ENCODE measurements at regions not wholly inside any gene's neighbourhood (a gene's known extent, or its start where the extent isn't known, plus 50 kb on each side); places are given as distances from the start of the nearest gene placed in this dataset.
A peak's percentile ranks its signal among the peaks of the same experiment; 100 is the strongest.

- Histone ChIP-seq H3K27me3 (ENCODE audit: insufficient read depth in 3 of 3, low read length in 2 of 3) (peaks cover 0 to 6% (median 1%) of the 10 kb centered on the region in 3 donors), H3K4me1 (no peaks in the 10 kb centered on the region), H3K4me3 (no peak overlapping the region), H3K9me3 (no peaks in the 10 kb centered on the region), H3K36me3 (ENCODE audit: insufficient read depth in 1 of 2, low read depth in 1 of 2) (no peaks in the 10 kb centered on the region), H3K27ac (no peak overlapping the region)
- intact Hi-C loops (cut with DNase I) = no loop called here
- DNase-seq = no peak
- TF ChIP-seq, protein P1, sequence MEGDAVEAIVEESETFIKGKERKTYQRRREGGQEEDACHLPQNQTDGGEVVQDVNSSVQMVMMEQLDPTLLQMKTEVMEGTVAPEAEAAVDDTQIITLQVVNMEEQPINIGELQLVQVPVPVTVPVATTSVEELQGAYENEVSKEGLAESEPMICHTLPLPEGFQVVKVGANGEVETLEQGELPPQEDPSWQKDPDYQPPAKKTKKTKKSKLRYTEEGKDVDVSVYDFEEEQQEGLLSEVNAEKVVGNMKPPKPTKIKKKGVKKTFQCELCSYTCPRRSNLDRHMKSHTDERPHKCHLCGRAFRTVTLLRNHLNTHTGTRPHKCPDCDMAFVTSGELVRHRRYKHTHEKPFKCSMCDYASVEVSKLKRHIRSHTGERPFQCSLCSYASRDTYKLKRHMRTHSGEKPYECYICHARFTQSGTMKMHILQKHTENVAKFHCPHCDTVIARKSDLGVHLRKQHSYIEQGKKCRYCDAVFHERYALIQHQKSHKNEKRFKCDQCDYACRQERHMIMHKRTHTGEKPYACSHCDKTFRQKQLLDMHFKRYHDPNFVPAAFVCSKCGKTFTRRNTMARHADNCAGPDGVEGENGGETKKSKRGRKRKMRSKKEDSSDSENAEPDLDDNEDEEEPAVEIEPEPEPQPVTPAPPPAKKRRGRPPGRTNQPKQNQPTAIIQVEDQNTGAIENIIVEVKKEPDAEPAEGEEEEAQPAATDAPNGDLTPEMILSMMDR (IDR thresholded peaks at IDR 0.05) = no peak
- WGBS, 3 donors = 89 to 94% (median 91%) methylated on average over 10 of the region's 10 CpGs
- no peak for ATAC-seq
Measured at GRCh38 chr20:24787071-24787470, 162.0 kb upstream of the CST7 start.

- ATAC-seq = no peak
- TF ChIP-seq, protein P1 (IDR thresholded peaks at IDR 0.05) = no peak
- 91 to 94% (median 93%) methylated on average over 8 of the region's 8 CpGs for WGBS, 3 donors
- no peak for DNase-seq
- Histone ChIP-seq H3K36me3 (ENCODE audit: insufficient read depth in 1 of 2, low read depth in 1 of 2) (no peaks in the 10 kb centered on the region), H3K4me1 (no peaks in the 10 kb centered on the region), H3K27me3 (ENCODE audit: insufficient read depth in 3 of 3, low read length in 2 of 3) (peaks cover 0 to 1% (median under 1%) of the 10 kb centered on the region in 3 donors), H3K9me3 (no peaks in the 10 kb centered on the region), H3K4me3 (no peak overlapping the region), H3K27ac (no peak overlapping the region)
- intact Hi-C loops (cut with DNase I) = no loop called here
Measured at GRCh38 chr20:24787621-24788020, 161.4 kb upstream of the CST7 start.

DNA sequence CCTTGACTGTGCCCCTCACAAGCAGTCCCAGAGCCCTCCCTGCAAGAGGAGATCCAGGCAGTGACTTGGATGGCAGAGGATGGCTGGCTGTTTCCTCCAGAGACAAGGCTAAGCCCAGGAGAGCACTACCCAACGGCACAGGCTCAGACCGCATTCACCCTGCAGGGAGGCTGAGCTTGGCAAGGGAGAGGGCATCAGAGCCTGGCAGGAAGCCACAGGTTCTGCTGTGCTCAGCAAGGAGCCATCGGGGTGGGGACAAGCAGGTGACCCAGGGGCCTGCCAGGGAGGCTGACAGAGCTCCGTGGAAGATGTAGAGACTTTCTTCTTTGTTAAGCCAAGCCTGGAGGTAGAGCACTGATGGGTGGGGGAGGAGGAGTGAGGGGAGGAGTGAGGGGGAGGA, 159.2 kb upstream of the CST7 start:
- H3K36me3 ChIP-seq (ENCODE audit: insufficient read depth in 1 of 2, low read depth in 1 of 2) = no peaks in the 10 kb centered on the region
- H3K4me3 ChIP-seq = no peak overlapping the region
- intact Hi-C loops (cut with DNase I) = no loop called here
- H3K4me1 ChIP-seq = no peaks in the 10 kb centered on the region
- ATAC-seq = no peak
- 44 to 52% (median 47%) methylated on average over 4 of the region's 4 CpGs for WGBS, 3 donors
- DNase-seq = no peak
- TF ChIP-seq, protein P1 (IDR thresholded peaks at IDR 0.05) = no peak
- H3K9me3 ChIP-seq = no peaks in the 10 kb centered on the region
- H3K27ac ChIP-seq = no peak overlapping the region
- H3K27me3 ChIP-seq (ENCODE audit: insufficient read depth in 3 of 3, low read length in 2 of 3) = peaks cover 0 to 1% (median 0%) of the 10 kb centered on the region in 3 donors

- no peak for ATAC-seq
- peak in 1 of 2 donors; percentile 9 for DNase-seq
- no peak overlapping the region for H3K4me3 ChIP-seq
- 70 to 74% (median 71%) methylated on average over 13 of the region's 13 CpGs for WGBS, 3 donors
- no peaks in the 10 kb centered on the region for H3K4me1 ChIP-seq
- H3K36me3 ChIP-seq (ENCODE audit: insufficient read depth in 1 of 2, low read depth in 1 of 2) = no peaks in the 10 kb centered on the region
- no peaks in the 10 kb centered on the region for H3K9me3 ChIP-seq
- peaks cover 0 to 1% (median 0%) of the 10 kb centered on the region in 3 donors for H3K27me3 ChIP-seq (ENCODE audit: insufficient read depth in 3 of 3, low read length in 2 of 3)
- no peak overlapping the region for H3K27ac ChIP-seq
- intact Hi-C loops (cut with DNase I) = no loop called here
- TF ChIP-seq, protein P1 (IDR thresholded peaks at IDR 0.05) = no peak
Measured at GRCh38 chr20:24790746-24791283, 158.3 kb upstream of the CST7 start.

- no peak for ATAC-seq
- Histone ChIP-seq H3K4me1 (no peaks in the 10 kb centered on the region), H3K36me3 (ENCODE audit: insufficient read depth in 1 of 2, low read depth in 1 of 2) (no peaks in the 10 kb centered on the region), H3K27ac (no peak overlapping the region), H3K9me3 (no peaks in the 10 kb centered on the region), H3K4me3 (no peak overlapping the region), H3K27me3 (ENCODE audit: insufficient read depth in 3 of 3, low read length in 2 of 3) (peaks cover 0 to 1% (median 0%) of the 10 kb centered on the region in 3 donors)
- TF ChIP-seq, protein P1 (IDR thresholded peaks at IDR 0.05) = no peak
- peak in 1 of 2 donors; percentile 4 for DNase-seq
- intact Hi-C loops (cut with DNase I) = no loop called here
- 81 to 87% (median 87%) methylated on average over 2 of the region's 2 CpGs for WGBS, 3 donors
Measured at GRCh38 chr20:24791953-24792352, 157.1 kb upstream of the CST7 start.
